GM19397 (cell line): ENCODE measurements at regions not wholly inside any gene's neighbourhood (a gene's known extent, or its start where the extent isn't known, plus 50 kb on each side); places are given as distances from the start of the nearest gene placed in this dataset.
"Not testable (repeated sequence)": the region's sequence is repeated elsewhere in the genome, so short reads cannot be mapped to it uniquely, and the experiment has no call there.

Source experiments
- ATAC-seq: cut with Tn5 transposase; IDR thresholded peaks from one replicate; pipeline ENCODE4 v1.9.1; 2021; ENCODE audit warnings: mild to moderate bottlenecking, moderate library complexity; ENCODE audit not compliant: unreplicated experiment

DNA sequence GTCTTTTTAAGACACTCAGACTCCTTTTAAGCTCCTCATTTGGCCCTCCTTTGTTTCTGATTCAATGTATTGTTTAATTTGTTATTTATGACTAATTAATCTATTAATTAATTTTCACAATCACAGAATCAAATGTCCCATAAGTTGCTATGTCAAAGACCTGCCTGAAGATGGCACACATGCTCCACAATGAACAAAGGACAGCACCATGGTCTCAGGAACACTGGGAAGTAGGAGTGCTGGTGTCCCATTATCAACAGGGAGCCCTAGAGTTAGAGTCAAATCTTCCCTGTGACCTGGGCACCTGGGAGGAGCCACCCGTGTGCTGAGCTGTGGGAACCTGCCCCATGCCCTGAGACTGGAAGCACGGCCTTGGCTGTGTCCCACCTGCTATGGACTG lies 1164.3 kb downstream of the RPIA start:
- ATAC-seq = not testable (repeated sequence)

GRCh38 chr2:89856305-89856704 lies 1164.8 kb downstream of the RPIA start:
- ATAC-seq = not testable (repeated sequence)

GRCh38 chr2:89862164-89862563 lies 1170.7 kb downstream of the RPIA start:
- not testable (repeated sequence) for ATAC-seq

DNA sequence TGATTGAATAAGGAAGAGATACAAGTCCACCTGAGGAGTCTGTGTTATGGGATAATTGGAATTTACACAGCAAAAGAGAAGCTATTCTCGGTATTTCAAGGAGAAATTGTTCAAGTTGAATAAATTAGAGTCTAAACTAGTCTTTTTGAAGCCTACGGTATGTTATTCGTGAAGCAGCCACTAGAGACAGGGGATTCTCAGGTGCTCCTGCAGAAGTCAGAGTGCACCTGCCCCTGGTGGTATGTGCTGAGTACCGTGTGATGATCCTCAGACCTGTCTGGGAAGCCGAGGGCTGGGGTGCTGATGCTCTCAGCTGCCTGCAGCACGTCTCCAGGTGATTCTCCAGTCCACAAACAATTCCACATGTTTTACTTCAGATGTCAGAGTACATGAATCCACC lies 1171.7 kb downstream of the RPIA start:
- ATAC-seq = not testable (repeated sequence)

DNA sequence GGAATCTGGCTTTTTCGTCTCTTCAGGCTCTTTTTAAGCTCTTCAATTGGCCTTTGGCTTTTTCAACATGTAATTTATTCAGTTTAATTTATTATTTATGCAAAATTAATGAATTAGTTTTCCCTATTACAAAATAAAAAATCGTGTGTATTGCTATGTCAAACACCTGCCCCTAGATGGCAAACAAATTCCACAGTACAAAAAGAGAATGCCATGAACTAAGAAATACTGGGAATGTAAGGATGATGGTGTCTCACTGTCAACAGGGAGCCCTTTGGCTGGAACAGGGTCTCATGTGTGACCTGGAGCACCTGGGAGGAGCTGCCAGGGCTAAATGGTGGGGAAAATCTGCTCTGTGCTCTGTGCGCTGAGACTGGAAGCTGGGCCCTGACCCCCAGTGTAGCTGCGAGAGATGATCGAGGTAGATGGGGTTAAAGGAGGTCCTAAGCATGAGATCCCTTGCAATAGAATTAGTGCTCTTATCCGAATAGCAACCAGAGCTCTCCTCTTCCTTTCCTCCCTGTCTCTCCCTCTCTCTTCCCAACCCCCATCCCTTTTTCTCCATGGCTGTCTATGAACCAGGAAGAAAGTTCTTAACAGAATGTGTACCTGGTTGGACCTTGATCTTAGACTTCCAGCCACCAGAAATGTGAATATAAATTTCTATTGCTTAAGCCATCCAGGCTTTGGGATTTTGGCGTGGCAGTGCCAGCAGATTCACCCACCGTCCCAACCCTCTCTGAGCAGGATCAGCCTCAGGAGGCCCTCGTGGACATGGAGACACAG lies 1183.5 kb downstream of the RPIA start:
- not testable (repeated sequence) for ATAC-seq

- not testable (repeated sequence) for ATAC-seq
Measured at GRCh38 chr2:89876445-89876844, 1185.0 kb downstream of the RPIA start.

GRCh38 chr2:89876878-89877277 lies 1185.4 kb downstream of the RPIA start:
- not testable (repeated sequence) for ATAC-seq

- ATAC-seq = not testable (repeated sequence)
Measured at GRCh38 chr2:89882880-89883279, 1191.4 kb downstream of the RPIA start.

DNA sequence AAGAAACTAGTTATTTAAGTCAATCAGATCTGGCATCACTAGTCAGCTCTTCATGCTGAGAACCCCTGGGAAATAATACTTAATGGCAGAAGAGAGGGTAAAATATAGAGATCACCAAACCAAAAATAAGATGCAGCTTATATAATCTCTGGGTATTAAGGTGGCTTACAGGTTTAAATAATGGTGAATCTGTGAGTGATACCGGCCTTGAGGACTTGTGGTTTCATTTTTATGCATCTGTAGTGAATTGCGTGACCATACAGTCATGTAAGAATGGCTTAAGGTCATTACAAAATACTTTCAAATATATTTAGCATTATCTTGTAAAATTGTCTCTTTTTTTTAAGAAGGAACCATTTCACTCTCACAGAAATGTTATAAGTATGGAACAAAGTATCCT lies 1192.2 kb downstream of the RPIA start:
- not testable (repeated sequence) for ATAC-seq

DNA sequence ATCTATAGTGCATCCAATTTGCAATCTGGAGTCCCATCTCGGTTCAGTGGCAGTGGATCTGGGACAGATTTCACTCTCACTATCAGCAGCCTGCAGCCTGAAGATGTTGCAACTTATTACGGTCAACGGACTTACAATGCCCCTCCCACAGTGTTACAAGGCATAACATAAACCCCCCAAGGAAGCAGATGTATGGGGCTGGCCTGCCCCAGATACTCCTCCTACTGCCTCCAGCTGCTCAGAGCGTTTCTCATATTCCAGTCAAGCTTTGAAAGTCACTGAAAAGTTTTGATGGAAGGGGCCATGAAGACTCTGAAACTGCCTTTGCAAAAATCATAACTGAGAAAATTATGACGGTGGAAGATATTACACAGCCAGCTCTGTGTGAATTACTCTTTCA lies 1193.6 kb downstream of the RPIA start:
- ATAC-seq = not testable (repeated sequence)

DNA sequence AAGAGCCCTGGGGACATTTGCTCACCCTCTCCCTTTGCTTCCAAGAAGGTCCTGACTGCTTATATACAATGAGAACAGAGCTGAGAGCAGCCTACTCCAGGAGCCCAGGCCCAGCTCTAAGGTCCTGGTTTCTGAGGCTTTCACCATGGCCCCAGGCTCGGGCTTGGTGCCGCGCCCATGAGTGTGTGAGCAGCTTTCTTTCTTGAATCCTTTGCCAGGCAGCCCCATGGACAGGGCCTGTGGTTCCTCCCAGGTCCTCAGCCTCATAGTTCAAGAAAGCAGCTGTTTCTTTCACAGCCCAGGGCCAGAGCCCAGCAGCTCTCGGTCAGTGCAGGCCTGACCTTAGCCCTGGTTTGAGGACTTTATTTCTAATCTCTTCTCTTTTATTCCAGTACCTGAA lies 1197.2 kb downstream of the RPIA start:
- ATAC-seq = not testable (repeated sequence)

DNA sequence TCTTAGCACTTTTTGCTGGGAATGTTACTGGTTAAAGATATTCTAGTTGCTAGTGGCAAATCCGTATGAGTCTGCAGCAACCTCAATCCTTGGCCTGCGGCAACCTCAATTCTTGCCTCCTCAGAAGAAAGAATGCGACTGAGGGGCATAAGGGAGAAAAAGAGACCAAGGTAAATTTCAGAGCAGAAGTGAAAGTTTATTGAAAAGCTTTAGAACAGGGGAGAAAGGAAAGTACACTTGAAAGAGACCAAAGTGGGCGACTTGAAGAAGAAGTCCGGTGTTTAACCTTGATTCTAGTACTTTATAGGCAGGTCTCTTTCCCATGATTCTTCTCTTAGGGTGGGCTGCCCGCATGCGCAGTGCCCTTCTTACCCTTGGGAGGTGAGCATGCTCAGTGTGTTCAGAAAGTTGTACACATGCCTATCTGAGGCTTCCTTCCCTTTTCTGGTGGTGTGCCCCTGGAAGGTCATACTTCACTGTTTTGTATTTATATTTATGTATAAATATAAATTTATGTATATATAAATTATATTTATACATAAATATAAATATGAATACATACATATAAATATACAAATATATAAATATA lies 1198.8 kb downstream of the RPIA start:
- not testable (repeated sequence) for ATAC-seq

GRCh38 chr2:89894988-89895387 lies 1203.5 kb downstream of the RPIA start:
- not testable (repeated sequence) for ATAC-seq

- not testable (repeated sequence) for ATAC-seq
Measured at GRCh38 chr2:89895629-89896028, 1204.2 kb downstream of the RPIA start.

DNA sequence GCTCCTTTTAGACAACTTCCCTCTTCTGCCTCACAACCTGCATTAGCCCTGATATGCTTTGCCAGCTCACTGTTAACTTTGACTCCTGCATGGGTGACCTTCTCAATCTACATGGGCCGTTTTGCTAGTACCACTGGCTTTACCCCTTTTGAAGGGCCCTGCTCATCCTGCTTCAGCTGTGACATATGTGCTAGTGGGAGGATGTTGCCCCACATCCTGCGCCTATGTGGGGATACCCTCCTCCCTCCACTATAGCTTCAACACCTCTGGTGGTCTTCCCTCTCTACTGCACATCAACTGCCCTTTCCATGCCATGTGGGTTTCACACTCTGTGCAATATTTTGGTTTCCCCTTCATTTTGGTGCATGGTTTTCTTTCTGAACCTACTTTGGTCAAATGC lies 1235.5 kb downstream of the RPIA start:
- not testable (repeated sequence) for ATAC-seq

DNA sequence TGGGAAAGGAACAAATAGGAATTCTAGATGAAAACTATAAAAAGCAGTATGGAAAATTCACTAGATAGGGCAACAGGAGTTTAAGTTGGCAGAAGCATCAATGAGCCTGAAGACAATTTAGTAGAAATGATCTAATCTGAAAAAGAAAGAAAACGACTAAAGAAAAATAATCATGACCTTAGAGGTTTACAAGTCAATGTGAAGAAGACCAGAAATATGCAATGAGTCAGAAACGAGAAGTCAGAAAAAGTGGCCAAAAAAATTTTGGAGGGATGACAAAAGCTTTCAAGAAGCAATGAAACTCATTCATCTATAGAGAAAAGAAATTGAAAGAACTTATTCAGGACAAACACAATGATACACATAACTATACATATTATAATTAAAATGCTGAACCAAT lies 1244.0 kb downstream of the RPIA start:
- ATAC-seq = not testable (repeated sequence)

DNA sequence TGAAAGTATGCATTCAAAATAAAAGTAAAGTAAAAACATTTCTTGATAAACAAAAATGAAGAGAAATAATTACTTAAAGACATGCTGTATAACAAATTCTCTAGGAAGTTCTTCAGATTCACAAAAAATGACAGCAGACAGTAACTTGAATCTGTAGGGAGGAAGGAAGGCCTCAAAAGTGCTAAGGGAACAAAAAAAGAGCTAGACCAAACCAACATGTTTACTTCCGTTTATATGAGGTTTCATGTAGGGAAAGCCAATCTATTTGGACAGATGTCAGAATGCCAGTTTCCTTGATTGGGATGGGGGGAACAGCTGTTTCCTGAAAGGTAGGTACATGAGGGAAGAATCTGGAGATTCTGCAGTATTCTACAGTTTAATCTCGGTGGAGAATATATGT lies 1244.5 kb downstream of the RPIA start:
- not testable (repeated sequence) for ATAC-seq

GRCh38 chr2:89936559-89936958 lies 1245.1 kb downstream of the RPIA start:
- not testable (repeated sequence) for ATAC-seq

GRCh38 chr2:89938756-89939155 lies 1247.3 kb downstream of the RPIA start:
- ATAC-seq = peak; percentile 99

GRCh38 chr2:89944267-89944666 lies 1252.8 kb downstream of the RPIA start:
- not testable (repeated sequence) for ATAC-seq

GRCh38 chr2:89945004-89945616 lies 1253.6 kb downstream of the RPIA start:
- ATAC-seq = not testable (repeated sequence)
